HEK293 (cell line): ENCODE measurements at regions not wholly inside any gene's neighbourhood (a gene's known extent, or its start where the extent isn't known, plus 50 kb on each side); places are given as distances from the start of the nearest gene placed in this dataset.

Experiments used
- KLF10 ChIP-seq: fragments of 450-650 bp; IDR thresholded peaks from 2 replicates; pipeline ENCODE4 v1.5.1; 2018; ENCODE audit warnings: missing biosample characterization, mild to moderate bottlenecking, missing genetic modification characterization
- YY1 ChIP-seq: fragments of 450-650 bp; formaldehyde crosslinking; IDR thresholded peaks from 2 replicates; pipeline ENCODE4 v1.5.1; 2018; ENCODE audit warnings: missing biosample characterization, missing genetic modification characterization
- ZFP3 ChIP-seq: fragments of 450-650 bp; formaldehyde crosslinking; IDR thresholded peaks from 2 replicates; pipeline ENCODE4 v1.5.1; 2016; ENCODE audit warnings: low read depth, missing biosample characterization, missing genetic modification characterization
- ZNF48 ChIP-seq: fragments of 450-650 bp; formaldehyde crosslinking; IDR thresholded peaks from 2 replicates; pipeline ENCODE4 v1.5.1; 2016; ENCODE audit warnings: missing biosample characterization, missing genetic modification characterization
- ZNF501 ChIP-seq: fragments of 450-650 bp; formaldehyde crosslinking; IDR thresholded peaks from 2 replicates; pipeline ENCODE4 v1.5.1; 2016; ENCODE audit warnings: missing biosample characterization, missing genetic modification characterization
- ZNF596 ChIP-seq: fragments of 450-650 bp; IDR thresholded peaks from 2 replicates; pipeline ENCODE4 v1.5.0; 2018; ENCODE audit warnings: missing biosample characterization, mild to moderate bottlenecking, missing genetic modification characterization, moderate library complexity
- ZNF621 ChIP-seq: fragments of 450-650 bp; formaldehyde crosslinking; IDR thresholded peaks from 2 replicates; pipeline ENCODE4 v1.5.1; 2017; ENCODE audit warnings: missing biosample characterization, missing genetic modification characterization
- ZNF658 ChIP-seq: fragments of 450-650 bp; formaldehyde crosslinking; IDR thresholded peaks from 2 replicates; pipeline ENCODE4; 2016; ENCODE audit warnings: missing biosample characterization, missing genetic modification characterization
- ZNF670 ChIP-seq: fragments of 450-650 bp; formaldehyde crosslinking; IDR thresholded peaks from 2 replicates; pipeline ENCODE4 v1.5.1; 2016; ENCODE audit warnings: missing biosample characterization, missing genetic modification characterization, low read depth
- ZNF791 ChIP-seq: fragments of 450-650 bp; formaldehyde crosslinking; IDR thresholded peaks from 2 replicates; pipeline ENCODE4 v1.5.1; 2016; ENCODE audit warnings: missing biosample characterization, missing genetic modification characterization
- TF ChIP-seq, protein P1 (sequence below): fragments of 450-650 bp; formaldehyde crosslinking; IDR thresholded peaks from 2 replicates; pipeline ENCODE4 v1.5.1; 2016; ENCODE audit warnings: missing biosample characterization, missing genetic modification characterization
- TF ChIP-seq, protein P2 (sequence below): fragments of 450-650 bp; formaldehyde crosslinking; conservative IDR thresholded peaks from 2 replicates; pipeline ENCODE4 v1.5.1; 2016; ENCODE audit warnings: low read depth, missing biosample characterization, missing genetic modification characterization
- TF ChIP-seq, protein P3 (sequence below): IDR thresholded peaks from 2 replicates; pipeline ENCODE4 v1.6.1; 2011; ENCODE audit warnings: mild to moderate bottlenecking, low read depth, low read length, borderline replicate concordance
- TF ChIP-seq, protein P4 (sequence below): fragments of 450-650 bp; IDR thresholded peaks from 2 replicates; pipeline ENCODE4 v1.5.1; 2018; ENCODE audit warnings: missing biosample characterization, missing genetic modification characterization

DNA sequence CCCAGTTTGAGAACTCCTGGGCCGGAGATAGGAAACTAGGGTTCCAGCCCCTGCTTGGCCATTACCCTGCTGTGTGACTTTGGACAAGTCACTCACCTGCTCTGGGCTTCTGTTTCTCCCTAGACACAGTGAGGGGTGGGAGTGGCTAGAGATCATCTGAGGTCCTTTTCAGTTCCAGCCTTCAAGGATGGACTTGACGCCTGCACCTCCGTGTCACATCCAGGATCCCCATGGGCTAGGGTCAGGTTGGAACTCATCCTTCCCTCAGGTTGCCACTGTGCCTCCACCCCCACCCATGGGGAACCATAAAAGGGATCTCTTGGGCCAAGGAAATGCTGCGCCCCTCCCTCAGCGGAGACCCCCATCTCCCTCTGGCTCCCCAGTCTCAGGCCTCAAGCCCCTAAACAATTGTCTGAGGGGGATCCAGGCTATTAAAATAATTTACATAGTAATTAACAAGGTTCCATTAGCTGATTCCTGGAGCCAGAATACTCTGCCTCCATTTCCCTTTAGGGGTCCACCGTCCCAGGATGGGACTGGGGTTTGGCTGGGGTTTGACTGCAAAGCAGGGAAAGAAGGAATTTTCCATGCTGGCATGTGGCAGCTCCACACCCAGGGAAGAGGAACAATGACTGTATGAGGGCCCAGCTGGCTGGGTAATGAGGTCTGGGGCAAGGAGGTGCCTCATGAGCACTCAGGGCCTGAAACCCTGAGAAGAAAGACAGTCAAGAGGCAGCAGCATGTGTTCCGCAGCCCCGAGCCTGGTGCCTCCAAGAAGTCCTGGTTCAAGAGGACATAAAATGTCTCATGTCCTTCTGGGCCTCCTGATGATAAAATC is 177.7 kb downstream of the SMAD6 start:
- TF ChIP-seq, protein P1, sequence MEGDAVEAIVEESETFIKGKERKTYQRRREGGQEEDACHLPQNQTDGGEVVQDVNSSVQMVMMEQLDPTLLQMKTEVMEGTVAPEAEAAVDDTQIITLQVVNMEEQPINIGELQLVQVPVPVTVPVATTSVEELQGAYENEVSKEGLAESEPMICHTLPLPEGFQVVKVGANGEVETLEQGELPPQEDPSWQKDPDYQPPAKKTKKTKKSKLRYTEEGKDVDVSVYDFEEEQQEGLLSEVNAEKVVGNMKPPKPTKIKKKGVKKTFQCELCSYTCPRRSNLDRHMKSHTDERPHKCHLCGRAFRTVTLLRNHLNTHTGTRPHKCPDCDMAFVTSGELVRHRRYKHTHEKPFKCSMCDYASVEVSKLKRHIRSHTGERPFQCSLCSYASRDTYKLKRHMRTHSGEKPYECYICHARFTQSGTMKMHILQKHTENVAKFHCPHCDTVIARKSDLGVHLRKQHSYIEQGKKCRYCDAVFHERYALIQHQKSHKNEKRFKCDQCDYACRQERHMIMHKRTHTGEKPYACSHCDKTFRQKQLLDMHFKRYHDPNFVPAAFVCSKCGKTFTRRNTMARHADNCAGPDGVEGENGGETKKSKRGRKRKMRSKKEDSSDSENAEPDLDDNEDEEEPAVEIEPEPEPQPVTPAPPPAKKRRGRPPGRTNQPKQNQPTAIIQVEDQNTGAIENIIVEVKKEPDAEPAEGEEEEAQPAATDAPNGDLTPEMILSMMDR (tag by site-specific recombination), result no peak
- TF ChIP-seq ZNF791 (tag by site-specific recombination) (no peak), ZFP3 (tag by site-specific recombination) (no peak), ZNF670 (tag by site-specific recombination) (no peak), ZNF596 (tag by site-specific recombination) (no peak), ZNF658 (tag by site-specific recombination) (no peak), ZNF621 (tag by site-specific recombination) (no peak), ZNF48 (no peak), ZNF501 (no peak), KLF10 (tag by site-specific recombination) (no peak), YY1 (tag by site-specific recombination) (no peak)
- TF ChIP-seq, protein P2, sequence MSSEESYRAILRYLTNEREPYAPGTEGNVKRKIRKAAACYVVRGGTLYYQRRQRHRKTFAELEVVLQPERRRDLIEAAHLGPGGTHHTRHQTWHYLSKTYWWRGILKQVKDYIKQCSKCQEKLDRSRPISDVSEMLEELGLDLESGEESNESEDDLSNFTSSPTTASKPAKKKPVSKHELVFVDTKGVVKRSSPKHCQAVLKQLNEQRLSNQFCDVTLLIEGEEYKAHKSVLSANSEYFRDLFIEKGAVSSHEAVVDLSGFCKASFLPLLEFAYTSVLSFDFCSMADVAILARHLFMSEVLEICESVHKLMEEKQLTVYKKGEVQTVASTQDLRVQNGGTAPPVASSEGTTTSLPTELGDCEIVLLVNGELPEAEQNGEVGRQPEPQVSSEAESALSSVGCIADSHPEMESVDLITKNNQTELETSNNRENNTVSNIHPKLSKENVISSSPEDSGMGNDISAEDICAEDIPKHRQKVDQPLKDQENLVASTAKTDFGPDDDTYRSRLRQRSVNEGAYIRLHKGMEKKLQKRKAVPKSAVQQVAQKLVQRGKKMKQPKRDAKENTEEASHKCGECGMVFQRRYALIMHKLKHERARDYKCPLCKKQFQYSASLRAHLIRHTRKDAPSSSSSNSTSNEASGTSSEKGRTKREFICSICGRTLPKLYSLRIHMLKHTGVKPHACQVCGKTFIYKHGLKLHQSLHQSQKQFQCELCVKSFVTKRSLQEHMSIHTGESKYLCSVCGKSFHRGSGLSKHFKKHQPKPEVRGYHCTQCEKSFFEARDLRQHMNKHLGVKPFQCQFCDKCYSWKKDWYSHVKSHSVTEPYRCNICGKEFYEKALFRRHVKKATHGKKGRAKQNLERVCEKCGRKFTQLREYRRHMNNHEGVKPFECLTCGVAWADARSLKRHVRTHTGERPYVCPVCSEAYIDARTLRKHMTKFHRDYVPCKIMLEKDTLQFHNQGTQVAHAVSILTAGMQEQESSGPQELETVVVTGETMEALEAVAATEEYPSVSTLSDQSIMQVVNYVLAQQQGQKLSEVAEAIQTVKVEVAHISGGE (tag by site-specific recombination), result no peak
- TF ChIP-seq, protein P3, sequence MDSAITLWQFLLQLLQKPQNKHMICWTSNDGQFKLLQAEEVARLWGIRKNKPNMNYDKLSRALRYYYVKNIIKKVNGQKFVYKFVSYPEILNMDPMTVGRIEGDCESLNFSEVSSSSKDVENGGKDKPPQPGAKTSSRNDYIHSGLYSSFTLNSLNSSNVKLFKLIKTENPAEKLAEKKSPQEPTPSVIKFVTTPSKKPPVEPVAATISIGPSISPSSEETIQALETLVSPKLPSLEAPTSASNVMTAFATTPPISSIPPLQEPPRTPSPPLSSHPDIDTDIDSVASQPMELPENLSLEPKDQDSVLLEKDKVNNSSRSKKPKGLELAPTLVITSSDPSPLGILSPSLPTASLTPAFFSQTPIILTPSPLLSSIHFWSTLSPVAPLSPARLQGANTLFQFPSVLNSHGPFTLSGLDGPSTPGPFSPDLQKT, result no peak
- TF ChIP-seq, protein P4, sequence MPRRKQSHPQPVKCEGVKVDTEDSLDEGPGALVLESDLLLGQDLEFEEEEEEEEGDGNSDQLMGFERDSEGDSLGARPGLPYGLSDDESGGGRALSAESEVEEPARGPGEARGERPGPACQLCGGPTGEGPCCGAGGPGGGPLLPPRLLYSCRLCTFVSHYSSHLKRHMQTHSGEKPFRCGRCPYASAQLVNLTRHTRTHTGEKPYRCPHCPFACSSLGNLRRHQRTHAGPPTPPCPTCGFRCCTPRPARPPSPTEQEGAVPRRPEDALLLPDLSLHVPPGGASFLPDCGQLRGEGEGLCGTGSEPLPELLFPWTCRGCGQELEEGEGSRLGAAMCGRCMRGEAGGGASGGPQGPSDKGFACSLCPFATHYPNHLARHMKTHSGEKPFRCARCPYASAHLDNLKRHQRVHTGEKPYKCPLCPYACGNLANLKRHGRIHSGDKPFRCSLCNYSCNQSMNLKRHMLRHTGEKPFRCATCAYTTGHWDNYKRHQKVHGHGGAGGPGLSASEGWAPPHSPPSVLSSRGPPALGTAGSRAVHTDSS (tag by site-specific recombination), result no peak
